ENCODE measurements at regions not wholly inside any gene's neighbourhood (a gene's known extent, or its start where the extent isn't known, plus 50 kb on each side); places are given as distances from the start of the nearest gene placed in this dataset.

GRCh38 chr5:112077180-112077579 is 320.2 kb upstream of the NREP start:
- peaks cover 0 to 3% of the 10 kb centered on the region in 2 donors for H3K27me3 Mint-ChIP-seq
- no peak for DNase-seq
- Histone ChIP-seq H3K4me1 (ENCODE audit: insufficient read depth, low read length) (no peaks in the 10 kb centered on the region), H3K27me3 (ENCODE audit: insufficient read depth, low read length) (no peaks in the 10 kb centered on the region), H3K9me3 (ENCODE audit: control insufficient read depth in 1 of 2, low read length in 2 of 2) (no peaks in the 10 kb centered on the region), H3K27ac (ENCODE audit: low read depth, low read length) (no peak overlapping the region), H3K4me3 (ENCODE audit: low read length in 2 of 2) (no peak overlapping the region), H3K36me3 (ENCODE audit: insufficient read depth, low read length) (no peaks in the 10 kb centered on the region)
- H3K9me3 Mint-ChIP-seq: peaks cover 0 to 5% (median 0%) of the 10 kb centered on the region in 8 donors
- no peaks in the 10 kb centered on the region for H3K4me1 Mint-ChIP-seq
- intact Hi-C loops (cut with micrococcal nuclease): no loop called here
- CTCF ChIA-PET (ENCODE audit: partially characterized antibody): no interaction called here
- no peaks in the 10 kb centered on the region for H3K36me3 Mint-ChIP-seq
- H3K4me3 Mint-ChIP-seq: no peak overlapping the region
- POLR2A ChIA-PET (ENCODE audit: partially characterized antibody): no interaction called here
- no peak overlapping the region for H3K27ac Mint-ChIP-seq

DNA sequence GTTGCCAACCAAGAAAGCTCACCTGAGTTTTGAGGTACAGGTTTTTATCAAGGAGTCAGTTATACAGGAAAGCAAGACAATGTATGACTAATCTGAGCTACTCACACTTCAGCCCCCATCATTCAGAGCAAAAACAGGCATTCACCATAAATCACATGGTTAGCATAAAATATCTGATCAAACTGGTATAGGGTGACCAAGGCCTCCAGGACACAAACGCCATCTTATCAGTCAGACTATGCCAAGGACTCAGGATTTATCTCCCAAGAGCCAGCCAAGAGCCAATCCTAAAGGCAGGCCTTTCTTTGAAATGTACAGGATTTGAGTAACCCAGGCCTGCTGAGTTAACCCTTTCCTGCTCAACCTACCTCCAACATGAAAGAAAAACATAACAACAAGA is 313.0 kb upstream of the NREP start:
- ChIA-PET CTCF (ENCODE audit: partially characterized antibody) (no interaction called here), POLR2A (ENCODE audit: partially characterized antibody) (no interaction called here)
- H3K27me3 ChIP-seq (ENCODE audit: insufficient read depth, low read length): no peaks in the 10 kb centered on the region
- H3K36me3 Mint-ChIP-seq: no peaks in the 10 kb centered on the region
- no peaks in the 10 kb centered on the region for H3K9me3 ChIP-seq (ENCODE audit: control insufficient read depth in 1 of 2, low read length in 2 of 2)
- no peak overlapping the region for H3K27ac ChIP-seq (ENCODE audit: low read depth, low read length)
- no peaks in the 10 kb centered on the region for H3K4me1 Mint-ChIP-seq
- H3K9me3 Mint-ChIP-seq: peaks cover 0 to 3% (median 0%) of the 10 kb centered on the region in 8 donors
- H3K27me3 Mint-ChIP-seq: no peaks in the 10 kb centered on the region
- no peaks in the 10 kb centered on the region for H3K36me3 ChIP-seq (ENCODE audit: insufficient read depth, low read length)
- H3K4me3 ChIP-seq (ENCODE audit: low read length in 2 of 2): no peak overlapping the region
- H3K4me3 Mint-ChIP-seq: no peak overlapping the region
- no peak for DNase-seq
- intact Hi-C loops (cut with micrococcal nuclease): no loop called here
- no peak overlapping the region for H3K27ac Mint-ChIP-seq
- H3K4me1 ChIP-seq (ENCODE audit: insufficient read depth, low read length): no peaks in the 10 kb centered on the region

- no peaks in the 10 kb centered on the region for H3K9me3 ChIP-seq (ENCODE audit: control insufficient read depth in 1 of 2, low read length in 2 of 2)
- H3K36me3 ChIP-seq (ENCODE audit: insufficient read depth, low read length): no peaks in the 10 kb centered on the region
- H3K4me3 ChIP-seq (ENCODE audit: low read length in 2 of 2): no peak overlapping the region
- Mint-ChIP-seq H3K4me3 (no peak overlapping the region), H3K36me3 (no peaks in the 10 kb centered on the region), H3K9me3 (peaks cover 0 to 3% (median 0%) of the 10 kb centered on the region in 8 donors), H3K4me1 (no peaks in the 10 kb centered on the region), H3K27me3 (no peaks in the 10 kb centered on the region), H3K27ac (no peak overlapping the region)
- no peak for DNase-seq
- H3K27ac ChIP-seq (ENCODE audit: low read depth, low read length): no peak overlapping the region
- no peaks in the 10 kb centered on the region for H3K4me1 ChIP-seq (ENCODE audit: insufficient read depth, low read length)
- CTCF ChIA-PET (ENCODE audit: partially characterized antibody): no interaction called here
- no peaks in the 10 kb centered on the region for H3K27me3 ChIP-seq (ENCODE audit: insufficient read depth, low read length)
- intact Hi-C loops (cut with micrococcal nuclease): no loop called here
- POLR2A ChIA-PET (ENCODE audit: partially characterized antibody): no interaction called here
Observed at GRCh38 chr5:112069329-112069728, 312.3 kb upstream of the NREP start.

- H3K4me3 ChIP-seq (ENCODE audit: low read length in 2 of 2): no peak overlapping the region
- H3K4me3 Mint-ChIP-seq: no peak overlapping the region
- no peaks in the 10 kb centered on the region for H3K27me3 ChIP-seq (ENCODE audit: insufficient read depth, low read length)
- intact Hi-C loops (cut with micrococcal nuclease): no loop called here
- CTCF ChIA-PET (ENCODE audit: partially characterized antibody): no interaction called here
- peaks cover 0 to 3% (median 0%) of the 10 kb centered on the region in 8 donors for H3K9me3 Mint-ChIP-seq
- H3K36me3 ChIP-seq (ENCODE audit: insufficient read depth, low read length): no peaks in the 10 kb centered on the region
- no peak for DNase-seq
- POLR2A ChIA-PET (ENCODE audit: partially characterized antibody): no interaction called here
- no peaks in the 10 kb centered on the region for H3K4me1 Mint-ChIP-seq
- no peaks in the 10 kb centered on the region for H3K36me3 Mint-ChIP-seq
- no peaks in the 10 kb centered on the region for H3K9me3 ChIP-seq (ENCODE audit: control insufficient read depth in 1 of 2, low read length in 2 of 2)
- no peaks in the 10 kb centered on the region for H3K4me1 ChIP-seq (ENCODE audit: insufficient read depth, low read length)
- H3K27ac Mint-ChIP-seq: no peak overlapping the region
- H3K27me3 Mint-ChIP-seq: no peaks in the 10 kb centered on the region
- H3K27ac ChIP-seq (ENCODE audit: low read depth, low read length): no peak overlapping the region
Observed at GRCh38 chr5:112068593-112068992, 311.6 kb upstream of the NREP start.

DNA sequence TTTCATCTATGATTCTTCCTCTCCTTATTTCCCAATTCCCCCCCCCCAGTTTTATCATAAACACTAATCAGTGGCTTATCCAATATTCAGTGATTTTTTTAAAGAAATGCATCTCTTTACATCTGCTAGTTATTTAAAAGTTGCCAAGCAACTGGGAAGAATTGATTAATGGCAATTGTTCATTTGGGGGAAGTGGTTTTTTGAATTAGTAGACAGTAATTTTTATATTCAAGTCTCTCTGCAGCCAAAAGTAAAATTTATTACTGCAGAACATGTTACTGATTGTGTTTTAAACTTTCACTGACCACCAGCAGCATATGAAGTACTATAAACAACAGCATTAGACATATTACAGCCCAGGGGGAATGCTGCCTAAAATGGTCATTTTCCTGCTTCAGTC is 308.8 kb upstream of the NREP start:
- intact Hi-C loops (cut with micrococcal nuclease): no loop called here
- no peaks in the 10 kb centered on the region for H3K4me1 ChIP-seq (ENCODE audit: insufficient read depth, low read length)
- ChIA-PET POLR2A (ENCODE audit: partially characterized antibody) (no interaction called here), CTCF (ENCODE audit: partially characterized antibody) (no interaction called here)
- H3K9me3 Mint-ChIP-seq: peaks cover 0 to 3% (median 0%) of the 10 kb centered on the region in 8 donors
- H3K36me3 ChIP-seq (ENCODE audit: insufficient read depth, low read length): no peaks in the 10 kb centered on the region
- H3K9me3 ChIP-seq (ENCODE audit: control insufficient read depth in 1 of 2, low read length in 2 of 2): no peaks in the 10 kb centered on the region
- H3K36me3 Mint-ChIP-seq: no peaks in the 10 kb centered on the region
- H3K27me3 ChIP-seq (ENCODE audit: insufficient read depth, low read length): no peaks in the 10 kb centered on the region
- no peak overlapping the region for H3K27ac ChIP-seq (ENCODE audit: low read depth, low read length)
- H3K4me3 ChIP-seq (ENCODE audit: low read length in 2 of 2): no peak overlapping the region
- no peak for DNase-seq
- H3K4me1 Mint-ChIP-seq: no peaks in the 10 kb centered on the region
- H3K27me3 Mint-ChIP-seq: no peaks in the 10 kb centered on the region
- no peak overlapping the region for H3K27ac Mint-ChIP-seq
- no peak overlapping the region for H3K4me3 Mint-ChIP-seq

DNA sequence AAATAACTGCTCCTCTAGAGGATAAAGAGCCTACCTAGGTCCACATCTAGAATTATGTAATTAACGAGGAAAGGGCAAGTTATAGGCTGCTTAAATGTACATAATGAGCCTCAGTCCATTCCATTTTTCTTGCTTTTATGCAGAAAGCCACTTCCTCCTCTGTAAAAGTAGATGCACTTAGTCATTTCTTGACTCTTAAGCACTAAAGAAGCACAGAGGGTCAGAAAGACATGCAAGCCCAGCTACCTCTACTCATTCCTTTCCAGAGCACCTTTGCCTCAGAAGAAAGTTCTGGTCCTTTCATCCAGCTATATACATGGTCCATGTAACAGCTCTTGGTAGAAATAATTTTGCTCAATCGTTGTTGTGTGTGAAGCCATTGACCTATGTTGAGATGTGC is 308.0 kb upstream of the NREP start:
- Histone ChIP-seq H3K4me1 (ENCODE audit: insufficient read depth, low read length) (no peaks in the 10 kb centered on the region), H3K27ac (ENCODE audit: low read depth, low read length) (no peak overlapping the region), H3K27me3 (ENCODE audit: insufficient read depth, low read length) (no peaks in the 10 kb centered on the region), H3K4me3 (ENCODE audit: low read length in 2 of 2) (no peak overlapping the region), H3K9me3 (ENCODE audit: control insufficient read depth in 1 of 2, low read length in 2 of 2) (no peaks in the 10 kb centered on the region), H3K36me3 (ENCODE audit: insufficient read depth, low read length) (no peaks in the 10 kb centered on the region)
- no peaks in the 10 kb centered on the region for H3K36me3 Mint-ChIP-seq
- ChIA-PET POLR2A (ENCODE audit: partially characterized antibody) (no interaction called here), CTCF (ENCODE audit: partially characterized antibody) (no interaction called here)
- no peak for DNase-seq
- H3K4me3 Mint-ChIP-seq: no peak overlapping the region
- intact Hi-C loops (cut with micrococcal nuclease): no loop called here
- no peaks in the 10 kb centered on the region for H3K4me1 Mint-ChIP-seq
- H3K9me3 Mint-ChIP-seq: peaks cover 0 to 3% (median 0%) of the 10 kb centered on the region in 8 donors
- H3K27me3 Mint-ChIP-seq: no peaks in the 10 kb centered on the region
- H3K27ac Mint-ChIP-seq: no peak overlapping the region

- ChIA-PET POLR2A (ENCODE audit: partially characterized antibody) (no interaction called here), CTCF (ENCODE audit: partially characterized antibody) (no interaction called here)
- Mint-ChIP-seq H3K4me1 (no peaks in the 10 kb centered on the region), H3K9me3 (peaks cover 0 to 3% (median 0%) of the 10 kb centered on the region in 8 donors), H3K4me3 (no peak overlapping the region), H3K27ac (no peak overlapping the region), H3K27me3 (no peaks in the 10 kb centered on the region), H3K36me3 (no peaks in the 10 kb centered on the region)
- Histone ChIP-seq H3K4me1 (ENCODE audit: insufficient read depth, low read length) (no peaks in the 10 kb centered on the region), H3K27me3 (ENCODE audit: insufficient read depth, low read length) (no peaks in the 10 kb centered on the region), H3K27ac (ENCODE audit: low read depth, low read length) (no peak overlapping the region), H3K9me3 (ENCODE audit: control insufficient read depth in 1 of 2, low read length in 2 of 2) (no peaks in the 10 kb centered on the region), H3K36me3 (ENCODE audit: insufficient read depth, low read length) (no peaks in the 10 kb centered on the region), H3K4me3 (ENCODE audit: low read length in 2 of 2) (no peak overlapping the region)
- DNase-seq: no peak
- intact Hi-C loops (cut with micrococcal nuclease): no loop called here
Observed at GRCh38 chr5:112064271-112064701, 307.3 kb upstream of the NREP start.

DNA sequence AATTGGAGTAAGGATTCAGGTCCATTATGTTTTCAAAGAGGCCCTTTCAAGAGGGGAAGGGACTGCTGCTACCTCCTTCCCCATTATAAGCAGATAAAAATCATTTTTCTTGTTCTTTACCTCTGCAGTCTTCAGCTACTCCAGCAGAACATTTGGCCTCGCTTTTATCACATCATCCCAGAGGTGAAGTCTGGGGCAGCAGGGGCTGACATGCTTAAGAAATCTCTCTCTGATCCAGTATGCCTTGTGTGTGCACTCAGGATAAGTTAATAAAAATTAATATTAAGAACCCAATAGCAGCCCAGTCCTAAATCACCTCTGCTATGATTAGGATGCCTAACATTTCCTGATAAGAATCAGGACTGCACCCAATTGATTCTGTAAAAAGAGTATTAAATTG is 306.9 kb upstream of the NREP start:
- no peak overlapping the region for H3K4me3 ChIP-seq (ENCODE audit: low read length in 2 of 2)
- no peaks in the 10 kb centered on the region for H3K27me3 ChIP-seq (ENCODE audit: insufficient read depth, low read length)
- H3K4me3 Mint-ChIP-seq: no peak overlapping the region
- H3K27ac Mint-ChIP-seq: no peak overlapping the region
- intact Hi-C loops (cut with micrococcal nuclease): no loop called here
- ChIA-PET CTCF (ENCODE audit: partially characterized antibody) (no interaction called here), POLR2A (ENCODE audit: partially characterized antibody) (no interaction called here)
- no peak for DNase-seq
- no peaks in the 10 kb centered on the region for H3K27me3 Mint-ChIP-seq
- H3K9me3 ChIP-seq (ENCODE audit: control insufficient read depth in 1 of 2, low read length in 2 of 2): no peaks in the 10 kb centered on the region
- no peaks in the 10 kb centered on the region for H3K36me3 Mint-ChIP-seq
- H3K36me3 ChIP-seq (ENCODE audit: insufficient read depth, low read length): no peaks in the 10 kb centered on the region
- peaks cover 0 to 3% (median 0%) of the 10 kb centered on the region in 8 donors for H3K9me3 Mint-ChIP-seq
- no peaks in the 10 kb centered on the region for H3K4me1 ChIP-seq (ENCODE audit: insufficient read depth, low read length)
- H3K4me1 Mint-ChIP-seq: no peaks in the 10 kb centered on the region
- no peak overlapping the region for H3K27ac ChIP-seq (ENCODE audit: low read depth, low read length)

Measured in CD4-positive, alpha-beta memory T cell (primary cell).